ENCODE measurements at regions not wholly inside any gene's neighbourhood (a gene's known extent, or its start where the extent isn't known, plus 50 kb on each side); places are given as distances from the start of the nearest gene placed in this dataset.

DNA sequence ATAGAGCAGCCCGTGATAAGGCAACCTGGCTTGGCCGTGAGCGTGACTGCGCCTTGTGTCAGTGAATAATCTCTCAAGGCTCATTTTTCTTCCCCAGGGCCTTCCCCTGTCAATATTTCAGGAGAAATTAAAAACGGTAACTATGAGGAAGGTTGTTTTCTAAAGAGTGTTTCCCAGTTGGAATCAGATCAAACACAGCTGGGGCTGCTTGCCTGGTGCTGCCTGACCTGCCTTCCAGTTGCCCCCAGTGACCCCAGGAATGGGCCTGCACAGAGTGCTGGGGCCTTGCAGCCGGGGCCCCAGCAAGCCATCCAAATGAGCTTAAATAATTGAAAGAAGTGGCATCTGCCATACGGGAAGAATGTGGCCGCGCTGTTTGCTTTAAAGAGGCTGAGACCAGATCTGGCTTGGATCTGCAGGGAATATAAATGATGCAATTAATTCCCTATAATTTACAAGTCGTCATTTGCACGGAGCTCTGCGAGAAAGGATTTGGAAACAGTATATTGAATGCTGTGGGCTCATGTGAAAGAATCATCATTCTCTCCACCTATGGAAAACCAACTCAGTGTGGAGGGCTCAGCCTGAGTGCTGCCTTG, 203.9 kb downstream of the C1orf94 start:
- ChIA-PET POLR2A (no interaction called here), CTCF (ENCODE audit: unreplicated experiment) (no interaction called here)
- no peaks in the 10 kb centered on the region for H3K4me1 ChIP-seq (ENCODE audit: insufficient read depth, low read length, poor library complexity, severe bottlenecking)
- no TSS peak for BruUV-seq (replicated peaks)
- TF ChIP-seq, protein P1, sequence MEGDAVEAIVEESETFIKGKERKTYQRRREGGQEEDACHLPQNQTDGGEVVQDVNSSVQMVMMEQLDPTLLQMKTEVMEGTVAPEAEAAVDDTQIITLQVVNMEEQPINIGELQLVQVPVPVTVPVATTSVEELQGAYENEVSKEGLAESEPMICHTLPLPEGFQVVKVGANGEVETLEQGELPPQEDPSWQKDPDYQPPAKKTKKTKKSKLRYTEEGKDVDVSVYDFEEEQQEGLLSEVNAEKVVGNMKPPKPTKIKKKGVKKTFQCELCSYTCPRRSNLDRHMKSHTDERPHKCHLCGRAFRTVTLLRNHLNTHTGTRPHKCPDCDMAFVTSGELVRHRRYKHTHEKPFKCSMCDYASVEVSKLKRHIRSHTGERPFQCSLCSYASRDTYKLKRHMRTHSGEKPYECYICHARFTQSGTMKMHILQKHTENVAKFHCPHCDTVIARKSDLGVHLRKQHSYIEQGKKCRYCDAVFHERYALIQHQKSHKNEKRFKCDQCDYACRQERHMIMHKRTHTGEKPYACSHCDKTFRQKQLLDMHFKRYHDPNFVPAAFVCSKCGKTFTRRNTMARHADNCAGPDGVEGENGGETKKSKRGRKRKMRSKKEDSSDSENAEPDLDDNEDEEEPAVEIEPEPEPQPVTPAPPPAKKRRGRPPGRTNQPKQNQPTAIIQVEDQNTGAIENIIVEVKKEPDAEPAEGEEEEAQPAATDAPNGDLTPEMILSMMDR (conservative IDR thresholded peaks at IDR 0.05; ENCODE audit: low read length): no peak
- no peak for TF ChIP-seq EZH2phosphoT487 (IDR thresholded peaks at IDR 0.05; ENCODE audit: borderline replicate concordance, low read depth, low read length)
- no peaks in the 10 kb centered on the region for H3K9me3 ChIP-seq (ENCODE audit: low read length)
- no peaks in the 10 kb centered on the region for H3K9me2 ChIP-seq (ENCODE audit: insufficient read depth, low read length)
- no peak overlapping the region for H3K27ac ChIP-seq (ENCODE audit: low read depth, low read length, poor library complexity, severe bottlenecking)
- no peaks in the 10 kb centered on the region for H3K79me2 ChIP-seq (ENCODE audit: insufficient read depth, low read depth, low read length)
- H3K36me3 ChIP-seq (ENCODE audit: insufficient read depth, low read length): no peaks in the 10 kb centered on the region
- intact Hi-C loops (cut with micrococcal nuclease; ENCODE audit: unreplicated experiment): no loop called here
- DNase-seq (ENCODE audit: low spot score): no peak
- H3K4me2 ChIP-seq (ENCODE audit: low read length): no peak overlapping the region
- no peak overlapping the region for H3K4me3 ChIP-seq (ENCODE audit: low read depth, low read length, poor library complexity, severe bottlenecking)
- H2AFZ ChIP-seq (ENCODE audit: low read length): no peak overlapping the region
- H4K20me1 ChIP-seq (ENCODE audit: insufficient read depth, low read length): no peaks in the 10 kb centered on the region

DNA sequence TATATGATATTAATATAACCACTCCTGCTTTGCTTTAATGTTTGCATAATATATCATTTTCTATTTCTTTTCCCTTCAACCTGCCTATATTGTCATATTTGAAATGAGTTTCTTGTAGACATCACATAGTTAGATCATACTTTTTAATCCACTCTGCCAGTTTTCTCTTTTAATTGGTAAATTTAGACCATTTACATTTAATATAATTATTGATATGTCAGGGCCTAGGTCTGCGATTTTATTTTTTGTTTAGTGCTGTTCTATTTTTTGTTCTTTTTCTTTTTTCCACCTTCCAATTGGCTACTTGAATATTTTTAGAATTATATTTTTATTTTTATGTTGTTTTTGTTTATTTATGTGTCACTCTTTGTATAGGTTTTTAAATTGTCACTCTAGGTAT, 213.3 kb downstream of the C1orf94 start:
- DNase-seq (ENCODE audit: low spot score): no peak
- POLR2A ChIA-PET: no interaction called here
- intact Hi-C loops (cut with micrococcal nuclease; ENCODE audit: unreplicated experiment): no loop called here
- BruUV-seq (replicated peaks): no TSS peak
- Histone ChIP-seq H3K79me2 (ENCODE audit: insufficient read depth, low read depth, low read length) (no peaks in the 10 kb centered on the region), H4K20me1 (ENCODE audit: insufficient read depth, low read length) (no peaks in the 10 kb centered on the region), H3K4me1 (ENCODE audit: insufficient read depth, low read length, poor library complexity, severe bottlenecking) (no peaks in the 10 kb centered on the region), H3K9me3 (ENCODE audit: low read length) (no peaks in the 10 kb centered on the region), H2AFZ (ENCODE audit: low read length) (no peak overlapping the region), H3K4me3 (ENCODE audit: low read depth, low read length, poor library complexity, severe bottlenecking) (no peak overlapping the region), H3K4me2 (ENCODE audit: low read length) (no peak overlapping the region), H3K36me3 (ENCODE audit: insufficient read depth, low read length) (no peaks in the 10 kb centered on the region), H3K9me2 (ENCODE audit: insufficient read depth, low read length) (no peaks in the 10 kb centered on the region), H3K27ac (ENCODE audit: low read depth, low read length, poor library complexity, severe bottlenecking) (no peak overlapping the region)
- CTCF ChIA-PET (ENCODE audit: unreplicated experiment): no interaction called here
- TF ChIP-seq, protein P1 (conservative IDR thresholded peaks at IDR 0.05; ENCODE audit: low read length): no peak
- TF ChIP-seq EZH2phosphoT487 (IDR thresholded peaks at IDR 0.05; ENCODE audit: borderline replicate concordance, low read depth, low read length): no peak

DNA sequence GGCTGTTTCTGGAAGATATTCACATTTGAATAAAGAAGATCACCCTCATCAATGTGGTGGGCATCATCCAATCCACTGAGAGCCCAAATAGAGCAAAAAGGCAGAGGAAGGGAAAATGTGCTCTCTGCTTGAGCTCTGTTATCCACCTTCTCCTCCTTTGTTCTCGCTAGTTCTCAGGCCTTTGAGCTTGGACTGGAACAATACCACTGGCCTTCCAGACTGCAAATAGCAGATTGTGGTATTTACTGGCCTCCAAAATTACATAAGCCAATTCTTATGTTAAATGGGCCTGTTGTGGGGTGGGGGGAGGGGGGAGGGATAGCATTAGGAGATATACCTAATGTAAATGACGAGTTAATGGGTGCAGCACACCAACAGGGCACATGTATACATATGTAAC, 219.3 kb downstream of the C1orf94 start:
- Histone ChIP-seq H3K79me2 (ENCODE audit: insufficient read depth, low read depth, low read length) (no peaks in the 10 kb centered on the region), H4K20me1 (ENCODE audit: insufficient read depth, low read length) (no peaks in the 10 kb centered on the region), H3K9me3 (ENCODE audit: low read length) (no peaks in the 10 kb centered on the region), H3K4me3 (ENCODE audit: low read depth, low read length, poor library complexity, severe bottlenecking) (no peak overlapping the region), H2AFZ (ENCODE audit: low read length) (no peak overlapping the region), H3K36me3 (ENCODE audit: insufficient read depth, low read length) (no peaks in the 10 kb centered on the region), H3K4me1 (ENCODE audit: insufficient read depth, low read length, poor library complexity, severe bottlenecking) (no peaks in the 10 kb centered on the region), H3K9me2 (ENCODE audit: insufficient read depth, low read length) (no peaks in the 10 kb centered on the region), H3K4me2 (ENCODE audit: low read length) (no peak overlapping the region), H3K27ac (ENCODE audit: low read depth, low read length, poor library complexity, severe bottlenecking) (no peak overlapping the region)
- BruUV-seq (replicated peaks): no TSS peak
- CTCF ChIA-PET (ENCODE audit: unreplicated experiment): no interaction called here
- intact Hi-C loops (cut with micrococcal nuclease; ENCODE audit: unreplicated experiment): no loop called here
- TF ChIP-seq, protein P1 (conservative IDR thresholded peaks at IDR 0.05; ENCODE audit: low read length): no peak
- no peak for TF ChIP-seq EZH2phosphoT487 (IDR thresholded peaks at IDR 0.05; ENCODE audit: borderline replicate concordance, low read depth, low read length)
- POLR2A ChIA-PET: no interaction called here
- no peak for DNase-seq (ENCODE audit: low spot score)

Measured in OCI-LY7 (cell line).